CD4-positive, CD25-positive, alpha-beta regulatory T cell (primary cell): ENCODE measurements at regions not wholly inside any gene's neighbourhood (a gene's known extent, or its start where the extent isn't known, plus 50 kb on each side); places are given as distances from the start of the nearest gene placed in this dataset.

Experiments used
- ATAC-seq, 2 donors: fragments of 150-1000 bp; cut with Tn5 transposase; one replicate each; pipeline ENCODE4 v1.10.0; 2021; ENCODE audit warnings: low read depth in 2 of 2, moderate number of reproducible peaks in 2 of 2, moderate library complexity in 1 of 2
- DNase-seq, 3 donors: peaks; one replicate each; pipeline versions ENCODE4 v3.0.0 to v3.0.0-alpha.2; 2012 to 2022; ENCODE audit warnings: mixed read lengths in 1 of 3
- H3K27ac ChIP-seq: one replicate; pipeline ENCODE4 v1.7.0; 2013; ENCODE audit warnings: mild to moderate bottlenecking, low read length; ENCODE audit not compliant: insufficient read depth, poor library complexity, severe bottlenecking
- H3K27me3 ChIP-seq: one replicate; pipeline ENCODE4 v1.7.0; 2013; ENCODE audit warnings: low read length; ENCODE audit not compliant: control insufficient read depth, insufficient read depth
- H3K36me3 ChIP-seq: one replicate; pipeline ENCODE4 v1.7.0; 2013; ENCODE audit warnings: mild to moderate bottlenecking, low read length, moderate library complexity; ENCODE audit not compliant: control insufficient read depth, insufficient read depth
- H3K4me1 ChIP-seq: 2 replicates; pipeline ENCODE4 v1.7.0; 2013; ENCODE audit warnings: mild to moderate bottlenecking, low read length; ENCODE audit not compliant: insufficient read depth, control insufficient read depth, poor library complexity, severe bottlenecking
- H3K4me3 ChIP-seq: one replicate; pipeline ENCODE4 v1.7.0; 2013; ENCODE audit warnings: low read depth, mild to moderate bottlenecking, low read length, moderate library complexity
- H3K9me3 ChIP-seq, 2 experiments: 1 replicate in 1 of 2; 2 replicates in 1 of 2; pipeline ENCODE4 v1.7.0; 2013; ENCODE audit warnings: low read length in 2 of 2, mild to moderate bottlenecking in 1 of 2, moderate library complexity in 1 of 2; ENCODE audit not compliant: control insufficient read depth in 2 of 2
- H3K27ac Mint-ChIP-seq, 3 donors: one replicate each; pipeline ENCODE4 v1.8.0; 2020 to 2022; ENCODE audit warnings: mild to moderate bottlenecking in 3 of 3, mixed read lengths in 3 of 3, moderate library complexity in 2 of 3
- H3K27me3 Mint-ChIP-seq: one replicate; pipeline ENCODE4 v1.8.0; 2022; ENCODE audit warnings: mild to moderate bottlenecking, mixed read lengths
- H3K36me3 Mint-ChIP-seq: one replicate; pipeline ENCODE4 v1.8.0; 2020; ENCODE audit warnings: mixed read lengths
- H3K4me1 Mint-ChIP-seq, 4 donors: one replicate each; pipeline ENCODE4 v1.8.0; 2020 to 2022; ENCODE audit warnings: mixed read lengths in 4 of 4, mild to moderate bottlenecking in 1 of 4
- H3K4me3 Mint-ChIP-seq, 4 donors: one replicate each; pipeline ENCODE4 v1.8.0; 2020 to 2022; ENCODE audit warnings: mild to moderate bottlenecking in 4 of 4, mixed read lengths in 4 of 4, moderate library complexity in 3 of 4
- H3K9me3 Mint-ChIP-seq, 7 donors: one replicate each; pipeline ENCODE4 v1.8.0; 2020 to 2022; ENCODE audit warnings: mixed read lengths in 7 of 7, mild to moderate bottlenecking in 3 of 7, moderate library complexity in 2 of 7

GRCh38 chr5:2320611-2321010 is 430.9 kb downstream of the IRX2 start:
- H3K36me3 Mint-ChIP-seq = no peaks in the 10 kb centered on the region

DNA sequence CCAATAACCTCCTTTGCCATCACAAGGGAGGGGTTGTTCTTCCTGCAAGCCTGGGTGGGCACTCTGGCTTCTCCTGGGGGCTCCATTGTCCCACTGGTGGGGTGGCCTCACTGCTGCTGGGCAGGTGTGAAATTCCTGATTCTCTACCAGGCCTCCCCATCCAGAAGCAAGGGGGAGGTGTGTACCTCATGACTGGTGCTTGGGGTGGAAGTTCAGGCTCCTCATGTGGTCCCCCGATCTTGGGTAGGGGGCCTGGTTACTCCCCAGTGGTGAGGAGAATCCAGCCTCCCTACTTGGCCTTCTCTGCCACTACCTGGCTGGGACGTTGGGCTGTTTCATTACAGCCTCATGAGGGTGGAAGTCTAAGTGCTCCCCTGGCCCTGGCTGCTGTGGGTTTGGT is 433.9 kb downstream of the IRX2 start:
- Mint-ChIP-seq H3K9me3 (peaks cover 0 to 7% (median 2%) of the 10 kb centered on the region in 7 donors), H3K27ac (no peak overlapping the region), H3K4me3 (no peak overlapping the region), H3K4me1 (no peaks in the 10 kb centered on the region), H3K27me3 (no peaks in the 10 kb centered on the region), H3K36me3 (no peaks in the 10 kb centered on the region)
- ATAC-seq (no peak), DNase-seq (no peak)
- H3K27ac ChIP-seq = no peak overlapping the region
- H3K4me1 ChIP-seq = no peaks in the 10 kb centered on the region
- no peaks in the 10 kb centered on the region for H3K27me3 ChIP-seq
- no peaks in the 10 kb centered on the region for H3K36me3 ChIP-seq
- no peaks in the 10 kb centered on the region for H3K9me3 ChIP-seq
- H3K4me3 ChIP-seq = no peak overlapping the region

More at GRCh38 chr5:2320611-2321010, 430.9 kb downstream of the IRX2 start:
- Histone ChIP-seq H3K36me3 (no peaks in the 10 kb centered on the region), H3K27ac (no peak overlapping the region), H3K4me3 (no peak overlapping the region), H3K4me1 (no peaks in the 10 kb centered on the region), H3K9me3 (no peaks in the 10 kb centered on the region), H3K27me3 (no peaks in the 10 kb centered on the region)
- DNase-seq (no peak), ATAC-seq (no peak)
- Mint-ChIP-seq H3K4me1 (no peaks in the 10 kb centered on the region), H3K27me3 (no peaks in the 10 kb centered on the region), H3K27ac (no peak overlapping the region), H3K4me3 (no peak overlapping the region), H3K9me3 (peaks cover 0 to 8% (median 1%) of the 10 kb centered on the region in 7 donors)

DNA sequence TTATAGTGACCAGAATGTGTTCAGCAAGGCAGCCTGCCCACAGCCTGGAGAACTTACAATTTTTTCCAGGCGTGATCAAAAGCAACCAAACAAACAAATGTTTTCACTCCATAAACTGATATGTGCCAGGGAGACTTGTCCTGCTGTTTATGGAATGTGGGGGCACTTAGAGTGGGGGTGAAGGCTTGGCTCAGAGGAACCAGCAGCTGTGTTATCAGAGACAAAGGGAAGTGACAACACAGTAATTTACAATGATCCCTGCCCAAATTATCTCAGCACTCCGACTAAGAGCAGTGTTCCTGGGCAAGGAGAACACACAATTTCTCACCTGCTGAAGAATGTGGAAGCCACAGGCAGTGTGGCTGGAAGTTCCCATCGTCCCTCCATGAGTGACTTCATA is 429.1 kb upstream of the IRX4 start:
- Mint-ChIP-seq H3K9me3 (peaks cover 0 to 4% (median 0%) of the 10 kb centered on the region in 7 donors), H3K27me3 (no peaks in the 10 kb centered on the region), H3K36me3 (no peaks in the 10 kb centered on the region), H3K27ac (no peak overlapping the region), H3K4me3 (no peak overlapping the region), H3K4me1 (no peaks in the 10 kb centered on the region)
- Histone ChIP-seq H3K4me1 (no peaks in the 10 kb centered on the region), H3K27ac (no peak overlapping the region), H3K36me3 (no peaks in the 10 kb centered on the region), H3K9me3 (no peaks in the 10 kb centered on the region), H3K4me3 (no peak overlapping the region), H3K27me3 (no peaks in the 10 kb centered on the region)
- DNase-seq (no peak), ATAC-seq (no peak)

DNA sequence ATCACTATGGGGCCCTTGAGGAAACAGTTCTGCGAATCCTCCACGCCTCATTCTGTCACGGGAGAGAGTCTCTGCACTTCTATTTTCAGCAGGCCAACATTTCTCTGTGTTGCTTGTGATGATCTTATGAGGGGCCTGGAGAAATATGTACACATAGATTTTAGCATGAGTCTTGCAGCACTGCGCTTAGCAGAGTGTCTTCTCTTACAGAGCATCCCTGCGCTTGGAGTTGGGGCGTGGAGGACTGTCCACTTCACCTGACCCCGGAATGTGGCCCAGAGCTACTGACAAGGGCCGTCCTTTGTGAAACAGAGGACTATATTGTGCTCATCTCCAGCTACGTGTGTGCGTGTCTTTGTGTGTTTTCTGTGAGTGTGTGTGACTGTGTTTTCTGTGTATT is 428.2 kb upstream of the IRX4 start:
- no peak overlapping the region for H3K27ac ChIP-seq
- no peaks in the 10 kb centered on the region for H3K27me3 Mint-ChIP-seq
- H3K9me3 Mint-ChIP-seq = peaks cover 0 to 4% (median 0%) of the 10 kb centered on the region in 7 donors
- H3K36me3 ChIP-seq = no peaks in the 10 kb centered on the region
- H3K4me3 ChIP-seq = no peak overlapping the region
- no peaks in the 10 kb centered on the region for H3K9me3 ChIP-seq
- H3K4me1 Mint-ChIP-seq = no peaks in the 10 kb centered on the region
- H3K27ac Mint-ChIP-seq = no peak overlapping the region
- H3K4me3 Mint-ChIP-seq = no peak overlapping the region
- no peak for ATAC-seq
- H3K27me3 ChIP-seq = no peaks in the 10 kb centered on the region
- DNase-seq = no peak
- no peaks in the 10 kb centered on the region for H3K36me3 Mint-ChIP-seq
- no peaks in the 10 kb centered on the region for H3K4me1 ChIP-seq

- Histone ChIP-seq H3K36me3 (no peaks in the 10 kb centered on the region), H3K4me3 (no peak overlapping the region), H3K27ac (no peak overlapping the region), H3K4me1 (no peaks in the 10 kb centered on the region), H3K9me3 (no peaks in the 10 kb centered on the region), H3K27me3 (no peaks in the 10 kb centered on the region)
- Mint-ChIP-seq H3K27ac (no peak overlapping the region), H3K4me3 (no peak overlapping the region), H3K9me3 (peaks cover 0 to 2% (median 0%) of the 10 kb centered on the region in 7 donors), H3K27me3 (no peaks in the 10 kb centered on the region), H3K36me3 (no peaks in the 10 kb centered on the region), H3K4me1 (no peaks in the 10 kb centered on the region)
- no peak for DNase-seq
- ATAC-seq = no peak
Measured at GRCh38 chr5:2307631-2308030, 424.9 kb upstream of the IRX4 start.

- Histone ChIP-seq H3K36me3 (no peaks in the 10 kb centered on the region), H3K9me3 (no peaks in the 10 kb centered on the region), H3K27ac (no peak overlapping the region), H3K4me1 (no peaks in the 10 kb centered on the region), H3K4me3 (no peak overlapping the region), H3K27me3 (no peaks in the 10 kb centered on the region)
- H3K27ac Mint-ChIP-seq = no peak overlapping the region
- no peak for ATAC-seq
- H3K27me3 Mint-ChIP-seq = no peaks in the 10 kb centered on the region
- no peak overlapping the region for H3K4me3 Mint-ChIP-seq
- DNase-seq = no peak
- H3K9me3 Mint-ChIP-seq = peaks cover 0 to 2% (median 0%) of the 10 kb centered on the region in 7 donors
- no peaks in the 10 kb centered on the region for H3K36me3 Mint-ChIP-seq
- H3K4me1 Mint-ChIP-seq = no peaks in the 10 kb centered on the region
Measured at GRCh38 chr5:2306711-2307110, 424.0 kb upstream of the IRX4 start.

DNA sequence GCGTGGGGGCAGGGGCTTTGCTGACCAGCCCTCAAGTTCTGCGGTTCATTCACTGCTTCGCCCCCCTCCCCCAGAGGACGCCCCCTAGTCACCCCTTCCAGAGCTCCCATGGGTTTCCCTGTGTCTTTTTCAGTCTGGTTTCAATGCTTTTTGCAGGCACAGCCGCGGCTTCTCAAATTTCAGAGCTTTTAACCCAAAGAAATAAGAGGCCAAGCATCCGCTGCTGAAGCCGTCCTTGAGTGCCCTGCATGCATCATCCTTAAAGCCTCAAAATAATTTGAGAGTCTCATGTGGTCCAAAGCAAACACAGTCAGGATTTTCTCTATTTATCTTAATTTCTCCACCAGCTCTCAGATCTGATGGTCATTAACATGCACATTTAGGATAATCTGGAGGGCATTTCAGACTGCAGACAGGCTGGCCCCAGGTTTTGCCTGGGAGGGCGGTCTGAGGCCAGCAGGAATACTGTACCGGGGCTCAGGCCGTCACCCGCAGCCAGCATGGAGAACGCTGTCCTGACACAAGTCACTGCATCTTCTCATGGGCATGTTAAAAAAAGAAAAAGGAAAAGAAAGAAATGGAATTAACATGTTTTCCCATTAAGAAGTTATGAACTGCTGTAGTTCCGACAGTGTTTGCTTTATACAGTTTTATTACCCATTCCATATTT is 420.8 kb upstream of the IRX4 start:
- no peak overlapping the region for H3K27ac ChIP-seq
- H3K36me3 Mint-ChIP-seq = no peaks in the 10 kb centered on the region
- DNase-seq (no peak), ATAC-seq (no peak)
- H3K4me3 ChIP-seq = no peak overlapping the region
- no peaks in the 10 kb centered on the region for H3K27me3 Mint-ChIP-seq
- no peak overlapping the region for H3K27ac Mint-ChIP-seq
- peaks cover 0 to 2% (median 0%) of the 10 kb centered on the region in 7 donors for H3K9me3 Mint-ChIP-seq
- no peaks in the 10 kb centered on the region for H3K36me3 ChIP-seq
- H3K4me1 Mint-ChIP-seq = no peaks in the 10 kb centered on the region
- H3K9me3 ChIP-seq = no peaks in the 10 kb centered on the region
- no peaks in the 10 kb centered on the region for H3K4me1 ChIP-seq
- H3K27me3 ChIP-seq = no peaks in the 10 kb centered on the region
- no peak overlapping the region for H3K4me3 Mint-ChIP-seq

DNA sequence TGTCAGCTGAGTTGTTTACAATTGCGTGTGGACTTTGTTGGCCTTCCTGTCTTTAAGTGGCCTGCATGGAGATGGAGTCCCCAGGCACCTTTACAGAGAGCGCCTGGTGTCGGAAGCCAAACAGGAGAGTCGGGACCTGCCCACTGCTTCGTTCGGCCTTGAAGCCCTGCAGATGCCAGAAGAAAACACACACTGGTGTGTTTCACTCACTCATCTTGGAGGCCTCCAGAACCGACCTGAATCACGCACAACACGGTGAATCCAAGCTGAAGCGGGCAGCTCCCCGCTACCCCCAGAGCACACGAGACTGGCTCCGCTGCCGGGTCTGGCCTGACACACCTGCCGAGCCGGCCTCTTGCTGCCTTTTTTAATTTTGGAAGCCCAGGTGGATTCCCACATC is 419.4 kb upstream of the IRX4 start:
- Histone ChIP-seq H3K27me3 (no peaks in the 10 kb centered on the region), H3K27ac (no peak overlapping the region), H3K4me1 (no peaks in the 10 kb centered on the region), H3K9me3 (no peaks in the 10 kb centered on the region), H3K36me3 (no peaks in the 10 kb centered on the region), H3K4me3 (no peak overlapping the region)
- no peaks in the 10 kb centered on the region for H3K27me3 Mint-ChIP-seq
- no peaks in the 10 kb centered on the region for H3K36me3 Mint-ChIP-seq
- H3K4me1 Mint-ChIP-seq = no peaks in the 10 kb centered on the region
- H3K4me3 Mint-ChIP-seq = no peak overlapping the region
- ATAC-seq = no peak
- DNase-seq = no peak
- H3K27ac Mint-ChIP-seq = no peak overlapping the region
- no peaks in the 10 kb centered on the region for H3K9me3 Mint-ChIP-seq
